ENCODE measurements at regions not wholly inside any gene's neighbourhood (a gene's known extent, or its start where the extent isn't known, plus 50 kb on each side); places are given as distances from the start of the nearest gene placed in this dataset.

DNA sequence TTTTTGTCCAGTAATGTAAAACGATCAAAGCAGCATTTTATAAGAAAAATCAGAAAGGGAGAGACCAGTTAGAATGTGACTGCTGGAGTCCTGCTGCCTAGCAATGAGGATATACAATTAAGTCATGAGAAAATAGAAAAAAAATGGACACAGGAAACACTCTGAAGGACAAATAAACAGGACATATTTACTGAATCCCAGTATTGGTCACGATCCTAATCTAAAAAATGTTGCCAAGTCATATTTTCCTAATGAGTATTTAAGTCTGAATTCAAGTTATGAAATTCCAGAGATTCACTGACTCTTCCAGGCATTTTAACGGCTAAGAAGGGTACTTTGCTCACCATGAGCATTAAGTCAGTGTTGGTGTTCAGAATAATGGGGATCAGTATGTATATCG, 154.3 kb upstream of the CCDC54 start:
- TF ChIP-seq ZNF274 (IDR thresholded peaks at IDR 0.05; ENCODE audit: low read depth, low read length), result no peak
- no peak for TF ChIP-seq YY1 (IDR thresholded peaks at IDR 0.05; ENCODE audit: insufficient read depth, insufficient read length)
